GM10266 (cell line): ENCODE measurements at regions not wholly inside any gene's neighbourhood (a gene's known extent, or its start where the extent isn't known, plus 50 kb on each side); places are given as distances from the start of the nearest gene placed in this dataset.

Source experiments
- DNase-seq: peaks from one replicate; pipeline ENCODE4 v3.0.0; 2012; ENCODE audit errors: extremely low spot score
- TF ChIP-seq, protein P1 (sequence below): IDR thresholded peaks from 2 replicates; pipeline ENCODE4 v1.5.1; 2012; ENCODE audit warnings: mild to moderate bottlenecking, low read depth; ENCODE audit not compliant: control insufficient read depth, insufficient read depth; ENCODE audit errors: missing control alignments

DNA sequence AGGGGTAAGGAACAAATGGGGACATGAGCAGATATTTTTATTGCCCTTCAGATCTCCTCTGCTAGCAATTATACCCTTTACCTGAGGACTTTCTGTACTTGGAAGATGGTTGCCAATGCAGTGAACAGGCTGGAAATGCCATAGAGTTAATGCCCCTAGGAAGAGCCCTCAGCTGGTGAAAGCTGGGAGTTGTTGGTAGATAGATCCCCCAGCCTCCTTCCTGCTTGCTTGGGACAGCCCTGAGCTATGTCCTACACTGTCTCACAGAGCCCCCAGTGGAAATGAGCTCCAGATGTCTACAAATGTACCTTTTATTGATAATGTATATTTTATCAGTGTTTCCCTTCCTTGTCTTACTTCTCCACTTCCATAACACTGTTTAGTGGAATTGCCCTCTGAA, 87.6 kb upstream of the PAK5 start:
- no peak for DNase-seq
- TF ChIP-seq, protein P1, sequence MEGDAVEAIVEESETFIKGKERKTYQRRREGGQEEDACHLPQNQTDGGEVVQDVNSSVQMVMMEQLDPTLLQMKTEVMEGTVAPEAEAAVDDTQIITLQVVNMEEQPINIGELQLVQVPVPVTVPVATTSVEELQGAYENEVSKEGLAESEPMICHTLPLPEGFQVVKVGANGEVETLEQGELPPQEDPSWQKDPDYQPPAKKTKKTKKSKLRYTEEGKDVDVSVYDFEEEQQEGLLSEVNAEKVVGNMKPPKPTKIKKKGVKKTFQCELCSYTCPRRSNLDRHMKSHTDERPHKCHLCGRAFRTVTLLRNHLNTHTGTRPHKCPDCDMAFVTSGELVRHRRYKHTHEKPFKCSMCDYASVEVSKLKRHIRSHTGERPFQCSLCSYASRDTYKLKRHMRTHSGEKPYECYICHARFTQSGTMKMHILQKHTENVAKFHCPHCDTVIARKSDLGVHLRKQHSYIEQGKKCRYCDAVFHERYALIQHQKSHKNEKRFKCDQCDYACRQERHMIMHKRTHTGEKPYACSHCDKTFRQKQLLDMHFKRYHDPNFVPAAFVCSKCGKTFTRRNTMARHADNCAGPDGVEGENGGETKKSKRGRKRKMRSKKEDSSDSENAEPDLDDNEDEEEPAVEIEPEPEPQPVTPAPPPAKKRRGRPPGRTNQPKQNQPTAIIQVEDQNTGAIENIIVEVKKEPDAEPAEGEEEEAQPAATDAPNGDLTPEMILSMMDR = no peak

DNA sequence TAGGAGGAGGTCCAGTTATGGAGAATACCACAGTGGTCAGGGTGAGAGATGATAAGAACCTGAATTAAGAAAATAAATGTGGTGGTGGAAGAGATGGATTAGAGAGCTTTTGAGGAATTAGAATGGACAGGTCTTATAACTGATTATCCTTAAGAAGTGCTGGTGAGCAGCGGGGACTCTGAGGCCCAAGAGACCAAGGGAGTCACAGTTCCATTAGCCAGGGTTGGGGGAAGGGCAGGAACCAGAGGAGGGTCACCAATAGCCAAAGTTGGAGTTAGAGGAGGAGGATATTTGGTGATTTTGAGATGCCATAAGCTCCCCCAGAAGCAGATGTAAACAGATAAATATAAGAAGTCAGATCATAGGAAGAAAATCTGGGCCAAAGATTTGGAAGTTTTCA, 87.1 kb upstream of the PAK5 start:
- DNase-seq = no peak

DNA sequence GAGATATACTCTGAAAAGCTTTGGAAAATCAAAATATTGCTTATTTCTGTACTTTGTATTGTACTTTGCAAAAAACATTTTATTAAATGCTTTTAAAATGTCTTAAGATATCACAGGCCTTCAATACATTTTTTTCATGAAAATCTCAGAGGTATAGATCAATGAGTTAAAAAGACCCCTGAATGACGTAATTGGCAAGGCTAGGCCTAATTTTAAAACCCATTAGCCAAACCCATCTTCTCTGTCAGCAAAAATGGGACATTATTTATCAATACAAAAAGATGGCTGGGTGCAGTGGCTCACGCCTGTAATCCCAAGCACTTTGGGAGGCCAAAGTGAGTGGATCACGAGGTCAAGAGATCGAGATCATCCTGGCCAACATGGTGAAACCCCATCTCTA, 84.8 kb upstream of the PAK5 start:
- TF ChIP-seq, protein P1 = no peak

More for the DNA sequence above, 87.1 kb upstream of the PAK5 start:
- TF ChIP-seq, protein P1 = no peak

DNA sequence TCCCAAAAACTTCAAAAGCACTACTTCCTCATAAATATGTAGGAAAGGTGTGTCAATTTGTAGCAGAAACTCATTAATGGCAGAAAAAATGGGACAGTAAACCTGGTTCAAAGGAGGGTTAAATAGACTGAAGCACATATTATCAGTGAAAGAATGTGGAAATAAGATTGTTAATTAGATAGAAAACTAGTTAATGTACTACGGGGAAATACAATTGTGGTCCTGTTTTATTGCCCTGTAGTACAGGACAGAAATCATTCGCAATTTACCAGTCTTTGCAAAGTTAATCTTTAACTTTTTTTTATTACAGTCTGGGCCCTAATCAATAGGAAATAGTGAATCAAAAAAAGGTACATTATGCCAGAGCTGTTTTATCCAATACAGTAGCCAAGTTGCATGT, 82.0 kb upstream of the PAK5 start:
- TF ChIP-seq, protein P1 = no peak

More for the DNA sequence above, 84.8 kb upstream of the PAK5 start:
- no peak for DNase-seq

DNA sequence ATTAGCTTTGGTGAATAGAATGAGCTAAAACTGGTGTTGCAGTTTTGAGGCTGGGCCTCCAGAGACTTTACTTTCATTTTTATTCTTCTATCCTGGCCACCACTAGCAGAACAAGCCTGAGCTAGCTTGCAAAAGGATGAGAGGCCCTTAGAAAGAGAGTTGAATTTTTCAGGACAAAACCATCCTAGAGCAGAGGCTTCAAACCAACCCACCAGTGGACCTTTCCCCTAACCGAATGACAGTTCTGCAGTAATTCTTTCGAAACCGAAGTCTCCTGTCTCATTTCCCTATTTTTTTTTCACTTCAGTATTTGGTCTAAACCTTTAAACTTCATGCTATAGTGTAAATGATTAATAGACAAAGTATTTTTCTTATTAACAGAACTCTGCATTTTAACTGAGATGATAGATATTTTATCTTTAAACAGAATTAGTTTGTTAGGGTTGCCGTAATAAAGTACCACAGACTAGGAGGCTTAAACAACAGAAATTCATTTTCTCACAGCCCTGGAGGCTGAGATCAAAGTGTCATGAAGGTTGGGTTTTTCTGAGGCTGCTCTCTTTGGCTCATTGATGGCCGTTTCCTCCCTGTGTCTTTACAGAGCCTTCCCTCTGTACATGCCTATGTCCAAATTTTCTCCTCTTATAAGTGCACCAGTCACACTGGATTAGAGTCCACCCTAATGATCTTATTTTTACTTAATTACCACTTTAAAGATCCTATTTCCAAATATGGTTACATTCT, 80.6 kb upstream of the PAK5 start:
- TF ChIP-seq, protein P1 = no peak
- peak; percentile 14 for DNase-seq

More for the DNA sequence above, 82.0 kb upstream of the PAK5 start:
- no peak for DNase-seq

DNA sequence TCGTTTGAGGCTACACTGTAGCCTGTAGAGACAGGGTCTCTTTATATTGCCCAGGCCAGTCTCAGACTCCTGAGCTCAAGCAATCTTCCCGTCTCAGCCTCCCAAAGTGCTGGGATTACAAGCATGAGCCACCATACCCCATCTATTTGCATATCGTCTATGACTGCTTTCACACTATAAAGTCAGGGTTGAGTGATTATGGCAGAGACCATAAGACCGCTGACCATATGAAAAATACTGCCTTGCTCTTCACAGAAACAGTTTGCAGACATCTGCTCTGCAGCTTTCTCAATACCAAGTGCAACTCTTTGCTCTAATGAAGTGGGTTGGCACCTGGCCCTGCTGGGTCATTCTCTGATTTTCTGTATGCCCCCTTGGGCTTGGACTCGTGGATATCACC, 79.5 kb upstream of the PAK5 start:
- DNase-seq = no peak
- TF ChIP-seq, protein P1 = no peak

DNA sequence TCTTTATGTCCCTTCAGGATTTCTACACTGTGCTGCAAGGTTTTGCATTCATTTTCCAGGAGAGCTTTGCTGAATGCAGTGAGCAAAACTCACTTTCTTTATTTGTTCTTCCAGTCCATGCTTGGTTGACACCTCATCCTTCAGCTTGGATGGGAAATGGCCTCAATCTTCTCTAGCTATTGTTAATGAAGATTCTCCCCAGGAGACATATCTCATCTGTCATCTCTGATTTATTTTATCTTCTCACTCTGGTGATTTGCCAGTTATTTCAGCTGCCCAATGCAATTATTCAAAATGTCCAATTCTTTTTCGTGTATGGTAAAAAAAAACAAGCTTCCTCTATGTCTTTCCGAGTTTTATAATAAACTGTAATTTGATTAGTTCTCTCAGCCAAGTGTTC, 77.9 kb upstream of the PAK5 start:
- TF ChIP-seq, protein P1 = no peak

More for the DNA sequence above, 77.9 kb upstream of the PAK5 start:
- no peak for DNase-seq
